Fibroblast of the aortic adventitia (primary cell): ENCODE measurements at regions not wholly inside any gene's neighbourhood (a gene's known extent, or its start where the extent isn't known, plus 50 kb on each side); places are given as distances from the start of the nearest gene placed in this dataset.

Source experiments
- DNase-seq: peaks from one replicate; pipeline ENCODE4 v3.0.0-alpha.2; 2010; ENCODE audit warnings: low read depth
- H3K4me3 ChIP-seq: 2 replicates; pipeline ENCODE4 v1.5.1; 2011; ENCODE audit warnings: low read depth, mild to moderate bottlenecking, control low read depth, low read length, moderate library complexity
- TF ChIP-seq, protein P1 (sequence below): IDR thresholded peaks from 2 replicates; pipeline ENCODE4 v1.5.1; 2011; ENCODE audit warnings: mild to moderate bottlenecking, low read length, control low read depth, inconsistent platforms; ENCODE audit not compliant: insufficient read depth

GRCh38 chr14:84125676-84126075 lies 1404.3 kb upstream of the FLRT2 start:
- no peak overlapping the region for H3K4me3 ChIP-seq
- TF ChIP-seq, protein P1, sequence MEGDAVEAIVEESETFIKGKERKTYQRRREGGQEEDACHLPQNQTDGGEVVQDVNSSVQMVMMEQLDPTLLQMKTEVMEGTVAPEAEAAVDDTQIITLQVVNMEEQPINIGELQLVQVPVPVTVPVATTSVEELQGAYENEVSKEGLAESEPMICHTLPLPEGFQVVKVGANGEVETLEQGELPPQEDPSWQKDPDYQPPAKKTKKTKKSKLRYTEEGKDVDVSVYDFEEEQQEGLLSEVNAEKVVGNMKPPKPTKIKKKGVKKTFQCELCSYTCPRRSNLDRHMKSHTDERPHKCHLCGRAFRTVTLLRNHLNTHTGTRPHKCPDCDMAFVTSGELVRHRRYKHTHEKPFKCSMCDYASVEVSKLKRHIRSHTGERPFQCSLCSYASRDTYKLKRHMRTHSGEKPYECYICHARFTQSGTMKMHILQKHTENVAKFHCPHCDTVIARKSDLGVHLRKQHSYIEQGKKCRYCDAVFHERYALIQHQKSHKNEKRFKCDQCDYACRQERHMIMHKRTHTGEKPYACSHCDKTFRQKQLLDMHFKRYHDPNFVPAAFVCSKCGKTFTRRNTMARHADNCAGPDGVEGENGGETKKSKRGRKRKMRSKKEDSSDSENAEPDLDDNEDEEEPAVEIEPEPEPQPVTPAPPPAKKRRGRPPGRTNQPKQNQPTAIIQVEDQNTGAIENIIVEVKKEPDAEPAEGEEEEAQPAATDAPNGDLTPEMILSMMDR, result no peak
- DNase-seq, result no peak

GRCh38 chr14:84127495-84127894 lies 1402.4 kb upstream of the FLRT2 start:
- no peak for DNase-seq
- TF ChIP-seq, protein P1, result no peak
- no peak overlapping the region for H3K4me3 ChIP-seq

DNA sequence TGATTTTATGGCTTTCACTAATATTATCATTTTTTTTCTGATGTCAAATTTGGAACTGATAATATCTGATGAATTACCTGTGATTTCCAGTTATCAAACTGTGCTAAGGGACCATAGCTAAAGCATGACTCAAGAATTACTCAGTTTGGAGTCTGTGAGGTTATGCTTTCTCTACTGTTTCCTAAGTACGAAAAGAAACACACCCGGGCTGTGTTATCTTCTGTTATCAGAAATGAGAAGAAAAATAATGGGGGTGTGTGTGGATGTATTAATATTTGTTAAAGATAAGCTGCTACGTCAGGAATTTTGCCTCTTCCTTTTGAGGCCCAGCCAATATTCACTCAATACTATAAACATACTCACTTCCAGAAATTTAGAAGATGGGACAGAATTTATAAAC lies 1401.9 kb upstream of the FLRT2 start:
- DNase-seq, result no peak
- H3K4me3 ChIP-seq, result no peak overlapping the region
- TF ChIP-seq, protein P1, result no peak

- no peak for DNase-seq
- no peak overlapping the region for H3K4me3 ChIP-seq
- TF ChIP-seq, protein P1, result no peak
Observed at GRCh38 chr14:84129007-84129406, 1400.9 kb upstream of the FLRT2 start.

DNA sequence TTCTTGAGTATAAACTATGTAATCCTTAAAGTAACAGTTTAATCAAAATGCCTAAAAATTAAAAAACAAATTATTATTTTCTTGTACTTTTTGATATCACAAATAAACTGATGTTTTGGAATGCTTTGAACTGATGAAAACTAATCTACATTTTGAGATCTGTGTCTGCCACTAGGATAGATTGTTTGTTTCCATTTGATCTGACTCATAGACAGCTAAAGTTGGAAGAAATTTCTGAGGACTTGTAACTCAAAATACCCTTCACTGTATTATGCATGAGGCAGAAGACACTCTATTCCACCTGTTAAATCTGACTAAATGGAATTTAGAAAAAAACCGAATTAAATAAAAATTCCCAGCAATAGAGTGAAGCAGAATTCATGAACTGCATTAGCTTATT lies 1400.0 kb upstream of the FLRT2 start:
- DNase-seq, result no peak
- no peak overlapping the region for H3K4me3 ChIP-seq
- TF ChIP-seq, protein P1, result no peak

GRCh38 chr14:84131924-84132323 lies 1398.0 kb upstream of the FLRT2 start:
- TF ChIP-seq, protein P1, result no peak
- DNase-seq, result no peak
- H3K4me3 ChIP-seq, result no peak overlapping the region

DNA sequence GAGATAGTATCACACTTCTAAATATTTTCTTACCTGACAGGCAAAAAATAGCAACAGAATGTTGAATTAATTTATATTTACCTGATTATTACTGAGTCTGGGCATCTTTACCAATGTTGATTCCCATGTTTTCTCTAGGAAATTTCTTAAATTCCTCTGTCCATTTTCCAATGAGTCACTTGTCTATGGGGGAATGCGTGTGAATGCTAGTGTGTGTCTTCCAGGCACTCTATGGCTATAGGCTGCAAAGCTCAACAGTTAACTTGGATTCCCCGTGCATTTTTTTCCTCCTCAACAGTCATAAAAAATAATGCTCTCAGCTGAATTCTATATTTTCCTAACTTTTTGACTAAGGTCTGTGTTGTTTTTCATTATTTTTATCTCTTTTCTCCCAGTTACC lies 1385.8 kb upstream of the FLRT2 start:
- TF ChIP-seq, protein P1, result no peak
- no peak for DNase-seq
- H3K4me3 ChIP-seq, result no peak overlapping the region
